Hematopoietic multipotent progenitor cell treated with erythropoietin and hydrocortisone succinate and interleukin-3 and kit ligand, for 6 days (in vitro differentiated cells): ENCODE measurements at regions not wholly inside any gene's neighbourhood (a gene's known extent, or its start where the extent isn't known, plus 50 kb on each side); places are given as distances from the start of the nearest gene placed in this dataset.
"Not testable (repeated sequence)": the region's sequence is repeated elsewhere in the genome, so short reads cannot be mapped to it uniquely, and the experiment has no call there.

Experiments used
- DNase-seq: peaks from one replicate; pipeline ENCODE4 v3.0.0-alpha.2; 2015

DNA sequence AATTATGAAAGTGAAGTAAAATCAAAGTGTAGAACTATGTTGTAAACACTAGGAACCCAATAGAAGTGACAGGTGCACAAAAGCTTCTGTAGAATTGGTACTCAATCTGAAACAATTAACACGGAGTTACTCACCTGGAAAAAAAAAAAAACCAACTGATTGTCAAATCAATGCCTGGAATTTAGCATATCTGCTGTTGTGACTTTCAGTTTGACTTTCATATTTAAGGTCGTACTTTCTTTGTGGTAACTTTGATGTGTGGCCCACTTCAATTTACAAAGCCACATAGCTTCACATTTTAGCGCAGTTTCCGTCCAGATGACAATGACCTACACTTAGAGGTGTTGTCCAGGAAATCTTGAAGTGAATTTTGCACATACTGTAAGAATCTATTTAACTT is 1124.9 kb downstream of the STIM2 start:
- no peak for DNase-seq

DNA sequence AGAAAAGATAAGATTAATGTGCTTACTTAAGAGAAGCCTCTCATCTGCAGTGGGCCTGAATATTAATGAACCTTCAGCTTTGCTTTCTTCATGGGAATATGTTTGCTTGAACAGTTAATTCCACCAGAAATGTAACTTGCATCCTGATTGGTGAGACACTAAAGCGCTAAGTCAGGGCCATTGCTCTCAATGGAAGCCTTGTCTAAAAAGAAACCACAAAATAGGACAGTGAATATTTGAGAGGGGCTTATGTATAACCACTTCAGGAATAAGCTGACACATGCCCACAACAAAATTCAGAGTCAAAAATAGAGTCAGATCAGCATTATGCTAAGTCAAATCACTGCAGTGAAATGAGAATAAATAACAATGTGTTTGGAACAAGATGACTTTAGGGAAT is 1125.8 kb downstream of the STIM2 start:
- DNase-seq, result no peak

GRCh38 chr4:28001698-28002097 is 1141.1 kb downstream of the STIM2 start:
- no peak for DNase-seq

DNA sequence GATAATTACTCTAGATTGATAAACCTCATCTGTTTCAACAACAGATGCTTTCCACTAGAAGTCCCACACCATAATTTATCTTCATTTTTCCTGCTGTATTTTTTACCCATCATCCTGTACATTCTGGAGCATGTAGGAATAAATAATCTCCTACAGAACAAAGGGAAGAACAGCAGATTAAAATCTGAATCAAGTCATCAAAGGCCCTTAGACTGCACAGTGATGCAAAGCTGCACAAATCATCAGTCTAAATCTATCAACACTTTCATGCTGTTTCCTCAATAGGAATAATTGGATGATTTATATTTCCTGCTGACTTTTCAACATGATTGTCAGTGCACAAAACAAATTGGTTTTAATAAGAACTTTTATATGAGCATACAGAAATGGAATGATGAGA is 1143.9 kb downstream of the STIM2 start:
- DNase-seq, result no peak

- no peak for DNase-seq
Observed at GRCh38 chr4:28006021-28006420, 1145.4 kb downstream of the STIM2 start.

DNA sequence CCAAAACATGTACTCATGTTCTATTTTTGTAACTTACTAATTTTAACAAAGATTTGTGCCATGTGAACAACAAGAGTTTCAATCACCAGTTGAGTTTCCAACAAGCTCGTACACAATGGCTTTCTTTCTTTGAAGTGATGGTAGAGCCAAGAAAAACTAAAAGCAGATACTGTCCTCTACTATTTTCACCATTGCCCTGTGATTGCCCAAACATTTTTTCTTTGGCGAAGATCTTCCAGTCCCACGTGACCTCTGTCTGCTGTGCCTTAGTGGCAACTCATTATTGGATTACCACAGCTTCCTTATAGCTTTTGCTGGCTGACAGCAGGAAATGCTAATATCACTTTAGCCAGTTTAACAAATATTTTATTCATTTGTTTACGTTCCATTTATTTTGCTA is 1147.1 kb downstream of the STIM2 start:
- DNase-seq, result no peak

DNA sequence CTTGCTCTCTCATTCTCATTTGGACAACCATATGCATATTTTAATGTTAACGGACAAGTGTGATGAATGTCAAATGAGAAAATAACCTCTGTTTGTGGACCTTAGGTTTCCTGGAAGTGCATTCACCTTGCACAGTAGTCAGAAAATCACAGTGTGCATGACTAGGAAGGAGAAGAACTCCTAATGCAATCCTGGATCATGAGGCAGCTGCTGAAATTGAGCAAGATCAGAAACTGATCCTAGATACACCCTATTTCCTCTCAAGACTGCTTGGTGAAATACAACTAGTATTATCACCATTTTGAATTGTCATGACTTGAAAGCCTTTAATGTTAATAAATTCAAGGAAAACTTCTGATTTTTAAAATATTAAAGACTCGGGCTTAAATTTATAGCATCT is 1148.9 kb downstream of the STIM2 start:
- no peak for DNase-seq

DNA sequence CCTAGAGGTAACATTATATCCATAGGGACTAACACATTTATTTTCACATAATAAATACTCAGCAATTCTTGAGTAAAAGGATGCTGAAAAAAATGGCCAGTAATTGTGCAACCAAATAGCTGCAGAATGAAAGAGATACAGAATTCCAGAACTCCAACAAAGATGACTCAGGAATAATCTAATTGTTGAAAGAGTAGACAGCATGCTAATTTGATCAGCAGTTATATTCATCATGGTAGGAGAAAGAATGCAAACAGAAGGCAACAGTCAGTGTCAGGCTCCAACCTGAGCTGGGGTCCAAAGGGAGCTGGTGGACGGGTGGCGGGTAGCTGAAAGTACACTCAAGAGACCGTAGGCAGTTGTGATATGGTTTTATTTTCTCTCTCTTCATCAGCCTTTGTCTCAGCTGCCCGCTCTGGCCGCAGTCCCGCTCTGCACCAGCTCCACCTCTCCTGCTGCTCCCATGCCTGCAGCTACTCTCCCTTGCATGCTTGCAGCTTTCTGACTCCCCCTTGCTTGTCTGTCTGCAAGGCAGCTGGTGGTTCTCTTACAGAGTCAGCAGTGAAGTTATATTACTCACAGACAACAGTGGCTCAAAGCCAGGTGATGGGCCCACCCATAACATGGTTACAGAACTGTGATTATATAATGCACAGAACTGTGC is 1150.1 kb downstream of the STIM2 start:
- DNase-seq, result no peak

GRCh38 chr4:28014469-28014868 is 1153.8 kb downstream of the STIM2 start:
- no peak for DNase-seq

GRCh38 chr4:28015996-28016395 is 1155.4 kb downstream of the STIM2 start:
- no peak for DNase-seq

DNA sequence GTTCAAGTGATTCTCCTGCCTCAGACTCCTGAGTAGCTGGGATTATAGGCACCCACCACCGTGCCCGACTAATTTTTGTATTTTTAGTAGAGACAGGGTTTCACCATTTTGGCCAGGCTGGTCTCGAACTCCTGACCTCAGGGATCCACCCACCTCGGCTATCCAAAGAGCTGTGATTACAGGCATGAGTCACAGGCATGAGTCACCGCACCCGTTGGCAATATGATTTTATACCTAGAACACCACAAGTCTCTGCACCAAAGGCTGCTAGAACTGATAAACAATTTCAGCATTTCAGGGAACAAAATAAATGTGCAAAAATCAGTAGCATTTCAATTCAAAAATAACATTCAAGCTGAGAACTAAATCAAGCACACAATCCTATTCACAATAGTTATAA is 1177.6 kb downstream of the STIM2 start:
- DNase-seq, result not testable (repeated sequence)

GRCh38 chr4:28062562-28062961 is 1201.9 kb downstream of the STIM2 start:
- no peak for DNase-seq

DNA sequence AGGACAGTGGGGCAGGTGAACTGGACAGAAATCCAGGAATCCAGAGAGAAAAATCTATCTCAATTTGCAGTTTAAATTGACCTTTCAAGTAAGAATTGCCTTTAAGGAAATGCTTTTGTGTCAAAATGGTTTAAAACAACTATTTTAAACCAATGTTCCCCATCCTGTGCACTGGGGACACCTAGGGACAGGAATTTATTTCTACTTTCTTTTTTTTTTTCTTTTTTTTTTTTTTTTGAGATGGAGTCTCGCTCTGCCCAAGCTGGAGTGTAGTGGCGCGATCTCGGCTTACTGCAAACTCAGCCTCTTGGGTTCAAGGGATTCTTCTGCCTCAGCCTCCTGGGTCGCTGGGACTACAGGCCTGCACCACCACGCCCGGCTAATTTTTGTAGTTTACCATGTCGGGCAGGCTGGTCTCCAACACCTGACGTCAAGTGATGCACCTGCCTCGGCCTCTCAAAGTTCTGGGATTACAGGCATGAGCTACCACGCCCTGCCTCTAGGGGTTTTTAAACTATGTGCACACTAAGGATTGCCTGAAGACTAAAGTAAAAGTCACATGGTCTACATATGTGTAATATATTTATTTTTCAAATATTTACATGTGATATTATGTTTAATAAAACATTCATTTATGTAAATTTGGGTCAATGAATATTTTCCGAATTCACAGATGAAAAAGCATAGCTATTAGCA is 1213.4 kb downstream of the STIM2 start:
- no peak for DNase-seq

GRCh38 chr4:28075401-28075956 is 1214.8 kb downstream of the STIM2 start:
- no peak for DNase-seq

DNA sequence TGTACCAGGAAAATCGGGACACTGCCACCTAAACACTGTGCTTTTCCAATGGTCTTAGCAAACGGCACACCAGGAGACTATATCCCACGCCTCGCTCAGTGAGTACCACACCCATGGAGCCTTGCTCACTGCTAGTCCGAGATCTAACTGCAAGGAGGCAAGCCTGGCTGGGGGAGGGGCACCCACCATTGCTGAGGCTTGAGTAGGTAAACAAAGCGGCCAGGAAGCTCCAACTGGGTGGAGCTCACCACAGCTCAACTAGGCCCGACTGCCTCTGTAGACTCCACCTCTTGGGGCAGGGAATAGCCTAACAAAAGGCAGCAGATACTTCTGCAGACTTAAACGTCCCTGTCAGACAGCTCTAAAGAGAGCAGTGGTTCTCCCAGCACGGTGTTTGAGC is 1216.6 kb downstream of the STIM2 start:
- not testable (repeated sequence) for DNase-seq

DNA sequence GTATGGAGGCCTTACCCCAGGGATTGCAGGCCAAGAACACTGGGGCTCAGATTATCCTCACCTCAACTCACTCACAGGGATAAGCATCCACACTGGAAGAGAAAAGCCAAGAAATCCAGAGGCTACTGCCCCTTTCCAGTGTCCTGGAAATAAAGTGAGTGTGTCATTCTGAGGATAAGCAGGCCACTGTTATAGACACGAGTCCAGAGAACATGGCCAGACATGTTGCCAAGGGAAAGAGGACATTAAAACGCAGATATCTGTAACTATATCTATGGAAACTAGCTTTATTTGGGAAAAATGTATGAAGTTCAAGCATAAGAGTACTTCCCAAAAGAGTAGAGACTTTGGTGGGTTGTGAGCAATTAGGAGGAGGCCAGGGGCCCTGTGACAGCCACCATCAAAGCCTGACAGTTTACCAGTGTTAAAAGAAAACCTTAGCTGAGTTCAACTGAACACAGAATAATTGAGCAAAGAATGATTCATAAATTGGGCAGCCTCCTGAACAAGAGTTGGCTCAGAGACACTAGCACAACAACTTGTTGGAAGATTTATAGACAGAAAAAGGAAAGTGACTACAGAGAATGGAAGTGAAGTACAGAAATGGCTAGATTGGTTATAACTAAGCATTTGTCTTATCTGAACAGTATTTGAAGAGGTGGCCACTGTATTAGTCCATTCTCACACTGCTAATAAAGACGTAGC is 1222.2 kb downstream of the STIM2 start:
- DNase-seq, result no peak

GRCh38 chr4:28092610-28093009 is 1232.0 kb downstream of the STIM2 start:
- no peak for DNase-seq

DNA sequence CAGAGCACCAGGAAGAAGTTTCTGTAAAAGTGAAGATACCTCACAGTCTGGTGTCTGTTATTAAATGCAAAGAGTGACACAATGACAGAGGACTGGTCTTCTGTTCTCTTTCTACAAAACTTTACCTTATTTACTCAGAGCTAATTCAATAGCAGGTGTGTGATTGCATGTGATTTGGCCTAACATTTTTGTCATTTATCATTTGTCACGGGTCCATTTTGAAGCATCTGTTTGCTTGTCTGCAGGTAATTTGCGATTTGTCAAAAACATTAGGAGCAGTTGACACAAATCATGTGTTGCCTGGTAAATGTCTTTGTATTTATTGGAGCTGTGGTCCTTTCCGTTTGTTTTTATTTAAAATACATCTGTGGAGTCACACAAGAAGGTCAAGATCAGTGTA is 1232.4 kb downstream of the STIM2 start:
- no peak for DNase-seq

GRCh38 chr4:28101583-28101982 is 1240.9 kb downstream of the STIM2 start:
- no peak for DNase-seq

- DNase-seq, result no peak
Observed at GRCh38 chr4:28105271-28105859, 1244.7 kb downstream of the STIM2 start.

- no peak for DNase-seq
Observed at GRCh38 chr4:28106155-28106554, 1245.5 kb downstream of the STIM2 start.

DNA sequence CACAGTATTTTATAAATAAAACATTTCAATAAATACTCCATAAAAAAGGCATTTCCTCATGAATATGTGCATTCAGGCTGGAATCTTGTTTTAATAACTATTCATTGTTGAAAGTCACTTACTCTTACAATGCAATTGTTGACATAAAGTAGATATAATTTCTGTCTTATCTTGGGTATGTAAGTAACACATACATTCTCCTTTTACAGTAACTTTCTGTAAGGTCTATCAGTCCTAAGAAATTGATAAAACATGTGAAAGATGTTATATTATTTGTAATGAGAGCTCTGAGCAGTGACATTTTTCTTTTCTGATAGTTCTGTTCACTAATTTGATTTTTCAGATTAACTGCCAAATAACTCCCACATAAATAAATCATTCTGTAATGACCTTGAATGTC is 1249.2 kb downstream of the STIM2 start:
- DNase-seq, result no peak

- not testable (repeated sequence) for DNase-seq
Observed at GRCh38 chr4:28112691-28113335, 1252.2 kb downstream of the STIM2 start.
